NCI-H524 treated with DMSO at 0.1 percent for 48 hours (cell line): ENCODE measurements at regions not wholly inside any gene's neighbourhood (a gene's known extent, or its start where the extent isn't known, plus 50 kb on each side); places are given as distances from the start of the nearest gene placed in this dataset.

ENCODE experiments used
- DNase-seq: peaks from one replicate; lab custom pipeline; 2025; lab: John Stamatoyannopoulos, UW

- DNase-seq = no peak
Measured at GRCh38 chr19:30743011-30743410, 370.8 kb downstream of the ZNF536 start.

- no peak for DNase-seq
Measured at GRCh38 chr19:30742406-30742938, 370.3 kb downstream of the ZNF536 start.

GRCh38 chr19:30741566-30741965, 369.4 kb downstream of the ZNF536 start:
- DNase-seq = no peak

GRCh38 chr19:30739394-30739793, 367.2 kb downstream of the ZNF536 start:
- DNase-seq = no peak

GRCh38 chr19:30738047-30738446, 365.9 kb downstream of the ZNF536 start:
- DNase-seq = no peak

- DNase-seq = no peak
Measured at GRCh38 chr19:30734669-30735068, 362.5 kb downstream of the ZNF536 start.

- DNase-seq = no peak
Measured at GRCh38 chr19:30733826-30734550, 361.8 kb downstream of the ZNF536 start.

GRCh38 chr19:30731591-30731990, 359.4 kb downstream of the ZNF536 start:
- no peak for DNase-seq

GRCh38 chr19:30729451-30729850, 357.3 kb downstream of the ZNF536 start:
- DNase-seq = no peak

- DNase-seq = no peak
Measured at GRCh38 chr19:30722761-30723160, 350.6 kb downstream of the ZNF536 start.

GRCh38 chr19:30722186-30722585, 350.0 kb downstream of the ZNF536 start:
- no peak for DNase-seq

- no peak for DNase-seq
Measured at GRCh38 chr19:30719999-30720345, 347.8 kb downstream of the ZNF536 start.

- no peak for DNase-seq
Measured at GRCh38 chr19:30719189-30719998, 347.2 kb downstream of the ZNF536 start.

- no peak for DNase-seq
Measured at GRCh38 chr19:30718707-30719106, 346.5 kb downstream of the ZNF536 start.

GRCh38 chr19:30718014-30718413, 345.8 kb downstream of the ZNF536 start:
- DNase-seq = no peak

GRCh38 chr19:30717381-30717780, 345.2 kb downstream of the ZNF536 start:
- no peak for DNase-seq

GRCh38 chr19:30712431-30713337, 340.5 kb downstream of the ZNF536 start:
- DNase-seq = no peak

GRCh38 chr19:30711826-30712225, 339.6 kb downstream of the ZNF536 start:
- no peak for DNase-seq

- DNase-seq = no peak
Measured at GRCh38 chr19:30711296-30711695, 339.1 kb downstream of the ZNF536 start.

- DNase-seq = no peak
Measured at GRCh38 chr19:30710721-30711120, 338.5 kb downstream of the ZNF536 start.

GRCh38 chr19:30708416-30709178, 336.4 kb downstream of the ZNF536 start:
- DNase-seq = no peak
